Pancreas (tissue), 10 donors: ENCODE measurements at regions not wholly inside any gene's neighbourhood (a gene's known extent, or its start where the extent isn't known, plus 50 kb on each side); places are given as distances from the start of the nearest gene placed in this dataset.

ENCODE experiments used
- ATAC-seq, 4 donors: fragments of 200-7000 bp; cut with Tn5 transposase; one replicate each; pipeline versions ENCODE4 v1.8.0 to v1.9.1; 2020; ENCODE audit warnings: mild to moderate bottlenecking in 4 of 4, moderate library complexity in 4 of 4
- DNase-seq, 6 donors: peaks; one replicate each; pipeline ENCODE4 v3.0.0-alpha.2; 2020
- FAIRE-seq: peaks from 2 replicates; lab custom pipeline; 2012; peaks lifted over from hg19 to GRCh38; lab: Jason Lieb, UNC
- H3K27ac ChIP-seq, 4 donors: fragments of 200-600 bp; sonication (generic); 1 replicate in 3 of 4; 2 replicates in 1 of 4; pipeline versions ENCODE4 v1.5.0 to v1.8.0; 2020
- H3K27me3 ChIP-seq, 4 donors: fragments of 200-600 bp; one replicate each; pipeline ENCODE4 v1.8.0; 2021
- H3K36me3 ChIP-seq, 3 donors: fragments of 200-600 bp; sonication (generic) in 1 of 3; one replicate each; pipeline versions ENCODE4 v1.5.0 to v1.8.0; 2020 to 2021
- H3K4me1 ChIP-seq, 3 donors: fragments of 200-600 bp; one replicate each; pipeline ENCODE4 v1.8.0; 2021
- H3K4me3 ChIP-seq, 4 donors: fragments of 200-600 bp; sonication (generic) in 2 of 4; one replicate each; pipeline versions ENCODE4 v1.5.0 to v1.8.0; 2020 to 2021
- H3K9me3 ChIP-seq, 4 donors: fragments of 200-600 bp; one replicate each; pipeline ENCODE4 v1.8.0; 2021
- CTCF ChIP-seq, 4 donors: fragments of 200-600 bp; sonication (generic) in 3 of 4; IDR thresholded peaks; one replicate each; pipeline versions ENCODE4 v1.5.0 to v1.8.0; 2021; ENCODE audit warnings: antibody characterized with exemption in 4 of 4
- WGBS, 2 donors: extraction: QIAGEN DNeasy Blood & Tissue Kit; methylation state at CpG; one replicate each; pipeline ENCODE4 v1.1.7; 2013; 5-methylcytosine and 5-hydroxymethylcytosine counted together
- intact Hi-C, 3 donors: fragments of 100-400 bp; cut with DNase I; formaldehyde crosslinking; loops; one replicate each; pipeline versions ENCODE4 v1.11.1 to v1.14.2; 2022
- donor health status: healthy with polysubstance abuse.
- donor health status: DM: no; HTN: no; CAD: no; lungs with moderate emphysema.
- donor health status: DM: no; HTN: no; CAD: no.
- donor health status: control.
- donor health status: control.
- donor health status: Bipolar disorder and iron deficiency.
- donor health status: DM: yes; HTN: yes; CAD: no.
- donor health status: DM: no; HTN: no; CAD: no.
- donor health status: DM: no; HTN: no; CAD: no.
- donor health status: DM: yes; HTN: yes; CAD: no.

- Histone ChIP-seq H3K27me3 (no peaks in the 10 kb centered on the region), H3K9me3 (no peaks in the 10 kb centered on the region), H3K27ac (no peak overlapping the region), H3K4me3 (no peak overlapping the region), H3K4me1 (no peaks in the 10 kb centered on the region), H3K36me3 (no peaks in the 10 kb centered on the region)
- no peak for TF ChIP-seq CTCF (IDR thresholded peaks at IDR 0.05)
- FAIRE-seq: no peak
- DNase-seq: no peak
- 83 to 84% methylated on average over 1 of the region's 1 CpG for WGBS, 2 donors
- ATAC-seq: no peak
- intact Hi-C loops: no loop called here
Observed at GRCh38 chr10:76784076-76784475, 853.5 kb downstream of the KCNMA1 start.

- ATAC-seq: no peak
- Histone ChIP-seq H3K27me3 (no peaks in the 10 kb centered on the region), H3K27ac (no peak overlapping the region), H3K4me1 (no peaks in the 10 kb centered on the region), H3K9me3 (no peaks in the 10 kb centered on the region), H3K36me3 (no peaks in the 10 kb centered on the region), H3K4me3 (no peak overlapping the region)
- TF ChIP-seq CTCF (IDR thresholded peaks at IDR 0.05): no peak
- intact Hi-C loops: no loop called here
- whole genome bisulfite sequencing, 2 donors: 59 to 64% methylated on average over 6 of the region's 6 CpGs
- no peak for FAIRE-seq
- DNase-seq: no peak
Observed at GRCh38 chr10:76779796-76780301, 857.8 kb downstream of the KCNMA1 start.

GRCh38 chr10:76778914-76779795, 858.5 kb downstream of the KCNMA1 start:
- ATAC-seq (no peak), DNase-seq (no peak), FAIRE-seq (no peak)
- WGBS, 2 donors: 53% methylated on average over 10 of the region's 10 CpGs
- no peak for TF ChIP-seq CTCF (IDR thresholded peaks at IDR 0.05)
- no peaks in the 10 kb centered on the region for H3K36me3 ChIP-seq
- H3K4me3 ChIP-seq: no peak overlapping the region
- no peaks in the 10 kb centered on the region for H3K4me1 ChIP-seq
- no peaks in the 10 kb centered on the region for H3K27me3 ChIP-seq
- no peaks in the 10 kb centered on the region for H3K9me3 ChIP-seq
- H3K27ac ChIP-seq: no peak overlapping the region
- intact Hi-C loops: no loop called here

GRCh38 chr10:76774987-76775603, 862.5 kb downstream of the KCNMA1 start:
- Histone ChIP-seq H3K4me1 (no peaks in the 10 kb centered on the region), H3K27ac (no peak overlapping the region), H3K27me3 (no peaks in the 10 kb centered on the region), H3K36me3 (no peaks in the 10 kb centered on the region), H3K9me3 (no peaks in the 10 kb centered on the region), H3K4me3 (no peak overlapping the region)
- 93 to 95% methylated on average over 4 of the region's 4 CpGs for WGBS, 2 donors
- no peak for DNase-seq
- no peak for FAIRE-seq
- no peak for TF ChIP-seq CTCF (IDR thresholded peaks at IDR 0.05)
- no peak for ATAC-seq
- intact Hi-C loops: no loop called here

- H3K27me3 ChIP-seq: no peaks in the 10 kb centered on the region
- ATAC-seq: no peak
- H3K27ac ChIP-seq: no peak overlapping the region
- DNase-seq: no peak
- no peaks in the 10 kb centered on the region for H3K4me1 ChIP-seq
- TF ChIP-seq CTCF (IDR thresholded peaks at IDR 0.05): no peak
- FAIRE-seq: no peak
- intact Hi-C loops: no loop called here
- H3K9me3 ChIP-seq: no peaks in the 10 kb centered on the region
- H3K4me3 ChIP-seq: no peak overlapping the region
- no peaks in the 10 kb centered on the region for H3K36me3 ChIP-seq
Observed at GRCh38 chr10:76769582-76769981, 868.0 kb downstream of the KCNMA1 start.
